Mesenchymal stem cell (in vitro differentiated cells and primary cell): ENCODE measurements at regions not wholly inside any gene's neighbourhood (a gene's known extent, or its start where the extent isn't known, plus 50 kb on each side); places are given as distances from the start of the nearest gene placed in this dataset.

Source experiments
- DNase-seq: peaks from one replicate; pipeline ENCODE4 v3.0.0-alpha.2; 2013
- H2AFZ ChIP-seq: one replicate; pipeline ENCODE4 v1.6.1; 2013; ENCODE audit warnings: low read depth, mild to moderate bottlenecking, control low read depth, inconsistent platforms, low read length, moderate library complexity
- H2AK5ac ChIP-seq: 2 replicates; pipeline ENCODE4 v1.6.1; 2013; ENCODE audit warnings: low read length, moderate library complexity, mild to moderate bottlenecking, inconsistent platforms; ENCODE audit not compliant: severe bottlenecking
- H2BK120ac ChIP-seq: one replicate; pipeline ENCODE4 v1.6.1; 2013; ENCODE audit warnings: low read depth, mild to moderate bottlenecking, inconsistent platforms, low read length, moderate library complexity
- H2BK12ac ChIP-seq, 2 experiments: one replicate each; pipeline ENCODE4 v1.6.1; 2013; ENCODE audit warnings: inconsistent platforms in 2 of 2, low read length in 2 of 2, mild to moderate bottlenecking in 2 of 2, moderate library complexity in 2 of 2, control low read depth in 1 of 2
- H2BK15ac ChIP-seq: one replicate; pipeline ENCODE4 v1.6.1; 2013; ENCODE audit warnings: mild to moderate bottlenecking, low read depth, inconsistent platforms; ENCODE audit not compliant: poor library complexity, severe bottlenecking
- H2BK5ac ChIP-seq: 2 replicates; pipeline ENCODE4 v1.6.1; 2013; ENCODE audit warnings: low read depth, mild to moderate bottlenecking, low read length, control low read depth, inconsistent platforms; ENCODE audit not compliant: poor library complexity, severe bottlenecking
- H3K14ac ChIP-seq, 2 experiments: one replicate each; pipeline ENCODE4 v1.6.1; 2013; ENCODE audit warnings: inconsistent platforms in 2 of 2, low read length in 2 of 2, control low read depth in 1 of 2, mild to moderate bottlenecking in 1 of 2, moderate library complexity in 1 of 2
- H3K18ac ChIP-seq, 2 experiments: one replicate each; pipeline ENCODE4 v1.6.1; 2013; ENCODE audit warnings: inconsistent platforms in 2 of 2, low read length in 2 of 2, control low read depth in 1 of 2, low read depth in 1 of 2, mild to moderate bottlenecking in 1 of 2
- H3K23ac ChIP-seq, 2 experiments: one replicate each; pipeline ENCODE4 v1.6.1; 2013; ENCODE audit warnings: inconsistent platforms in 2 of 2, low read length in 2 of 2, mild to moderate bottlenecking in 2 of 2, moderate library complexity in 2 of 2, control low read depth in 1 of 2
- H3K27ac ChIP-seq: 2 replicates; pipeline ENCODE4 v1.5.1; 2013; ENCODE audit warnings: mild to moderate bottlenecking, moderate library complexity, low read length, control low read depth, inconsistent platforms; ENCODE audit not compliant: poor library complexity, severe bottlenecking
- H3K27me3 ChIP-seq, 2 experiments: 2 replicates each; pipeline versions ENCODE4 v1.6.1 to v1.7.0; 2013; ENCODE audit warnings: low read length in 2 of 2, mild to moderate bottlenecking in 2 of 2, moderate library complexity in 2 of 2, control low read depth in 1 of 2, inconsistent platforms in 1 of 2; ENCODE audit not compliant: control insufficient read depth in 1 of 2, insufficient read depth in 1 of 2
- H3K36me3 ChIP-seq, 2 experiments: 2 replicates each; pipeline versions ENCODE4 v1.6.1 to v1.7.0; 2013; ENCODE audit warnings: low read length in 2 of 2, control low read depth in 1 of 2, inconsistent platforms in 1 of 2, low read depth in 1 of 2, mild to moderate bottlenecking in 1 of 2; ENCODE audit not compliant: insufficient read depth in 2 of 2, control insufficient read depth in 1 of 2
- H3K4ac ChIP-seq, 2 experiments: one replicate each; pipeline ENCODE4 v1.6.1; 2013; ENCODE audit warnings: inconsistent platforms in 2 of 2, low read length in 2 of 2, mild to moderate bottlenecking in 2 of 2, moderate library complexity in 2 of 2, control low read depth in 1 of 2, low read depth in 1 of 2
- H3K4me1 ChIP-seq: 2 replicates; pipeline ENCODE4 v1.6.1; 2013; ENCODE audit warnings: low read depth, low read length, control low read depth; ENCODE audit not compliant: control insufficient read depth, insufficient read depth
- H3K4me2 ChIP-seq: 2 replicates; pipeline ENCODE4 v1.6.1; 2013; ENCODE audit warnings: low read length, mild to moderate bottlenecking, inconsistent platforms; ENCODE audit not compliant: poor library complexity, severe bottlenecking
- H3K4me3 ChIP-seq, 2 experiments: 2 replicates each; pipeline versions ENCODE4 v1.5.1 to v1.7.0; 2013; ENCODE audit warnings: low read length in 2 of 2, mild to moderate bottlenecking in 2 of 2, control low read depth in 1 of 2, low read depth in 1 of 2; ENCODE audit not compliant: insufficient read depth in 1 of 2
- H3K79me1 ChIP-seq: replicated peaks from 2 replicates; pipeline ENCODE4 v1.6.1; 2013; ENCODE audit warnings: mild to moderate bottlenecking, control low read depth, low read length, inconsistent platforms; ENCODE audit not compliant: poor library complexity, severe bottlenecking
- H3K9ac ChIP-seq: 2 replicates; pipeline ENCODE4 v1.7.0; 2013; ENCODE audit warnings: mild to moderate bottlenecking, low read length, moderate library complexity
- H3K9me3 ChIP-seq: 2 replicates; pipeline ENCODE4 v1.7.0; 2013; ENCODE audit warnings: mild to moderate bottlenecking, low read length; ENCODE audit not compliant: control insufficient read depth
- H4K8ac ChIP-seq: one replicate; pipeline ENCODE4 v1.6.1; 2013; ENCODE audit warnings: inconsistent platforms, mild to moderate bottlenecking, low read length, moderate library complexity
- H4K91ac ChIP-seq: one replicate; pipeline ENCODE4 v1.6.1; 2013; ENCODE audit warnings: mild to moderate bottlenecking, low read length, inconsistent platforms
- WGBS: methylation state at CpG from one replicate; pipeline ENCODE4 v1.1.7; 2013; ENCODE audit warnings: mixed read lengths; 5-methylcytosine and 5-hydroxymethylcytosine counted together

GRCh38 chr6:63451238-63451637 is 121.0 kb upstream of the LOC128125822 start:
- Histone ChIP-seq H3K9ac (no peak overlapping the region), H3K4me2 (no peak overlapping the region), H2BK120ac (no peak overlapping the region), H2BK5ac (no peak overlapping the region), H3K79me1 (no peaks in the 10 kb centered on the region), H4K91ac (no peak overlapping the region), H4K8ac (no peak overlapping the region), H3K36me3 (no peaks in the 10 kb centered on the region), H2AFZ (no peak overlapping the region), H3K27me3 (no peaks in the 10 kb centered on the region), H3K4ac (no peak overlapping the region), H2BK15ac (no peak overlapping the region), H2AK5ac (no peak overlapping the region), H3K14ac (no peak overlapping the region), H3K9me3 (no peaks in the 10 kb centered on the region), H3K4me3 (no peak overlapping the region), H3K27ac (no peak overlapping the region), H2BK12ac (no peak overlapping the region), H3K23ac (no peak overlapping the region), H3K4me1 (no peaks in the 10 kb centered on the region), H3K18ac (no peak overlapping the region)
- no peak for DNase-seq

GRCh38 chr6:63452125-63452524 is 120.2 kb upstream of the LOC128125822 start:
- H2BK12ac ChIP-seq: no peak overlapping the region
- H3K4ac ChIP-seq: no peak overlapping the region
- no peak overlapping the region for H3K27ac ChIP-seq
- no peak overlapping the region for H3K18ac ChIP-seq
- H2BK120ac ChIP-seq: no peak overlapping the region
- no peak overlapping the region for H3K4me2 ChIP-seq
- H4K91ac ChIP-seq: no peak overlapping the region
- peak; percentile 52 for DNase-seq
- no peak overlapping the region for H3K9ac ChIP-seq
- H4K8ac ChIP-seq: no peak overlapping the region
- H3K4me3 ChIP-seq: no peak overlapping the region
- no peak overlapping the region for H2BK5ac ChIP-seq
- H3K79me1 ChIP-seq: no peaks in the 10 kb centered on the region
- no peak overlapping the region for H2AFZ ChIP-seq
- no peak overlapping the region for H2BK15ac ChIP-seq
- H3K14ac ChIP-seq: no peak overlapping the region
- no peaks in the 10 kb centered on the region for H3K9me3 ChIP-seq
- no peaks in the 10 kb centered on the region for H3K36me3 ChIP-seq
- no peak overlapping the region for H2AK5ac ChIP-seq
- H3K27me3 ChIP-seq: no peaks in the 10 kb centered on the region
- WGBS: 64% methylated on average over 4 of the region's 4 CpGs
- no peak overlapping the region for H3K23ac ChIP-seq
- H3K4me1 ChIP-seq: no peaks in the 10 kb centered on the region

GRCh38 chr6:63456734-63457133 is 115.5 kb upstream of the LOC128125822 start:
- no peak overlapping the region for H4K91ac ChIP-seq
- no peak overlapping the region for H3K4me2 ChIP-seq
- no peak overlapping the region for H3K9ac ChIP-seq
- no peak overlapping the region for H4K8ac ChIP-seq
- H3K4me3 ChIP-seq: no peak overlapping the region
- no peaks in the 10 kb centered on the region for H3K79me1 ChIP-seq
- H2BK5ac ChIP-seq: no peak overlapping the region
- H3K9me3 ChIP-seq: no peaks in the 10 kb centered on the region
- no peaks in the 10 kb centered on the region for H3K4me1 ChIP-seq
- no peak overlapping the region for H2AFZ ChIP-seq
- no peaks in the 10 kb centered on the region for H3K36me3 ChIP-seq
- DNase-seq: no peak
- no peak overlapping the region for H2BK12ac ChIP-seq
- H3K18ac ChIP-seq: no peak overlapping the region
- H3K27ac ChIP-seq: no peak overlapping the region
- no peak overlapping the region for H3K14ac ChIP-seq
- H3K4ac ChIP-seq: no peak overlapping the region
- no peak overlapping the region for H3K23ac ChIP-seq
- no peak overlapping the region for H2BK15ac ChIP-seq
- no peak overlapping the region for H2AK5ac ChIP-seq
- no peak overlapping the region for H2BK120ac ChIP-seq
- H3K27me3 ChIP-seq: no peaks in the 10 kb centered on the region

GRCh38 chr6:63458480-63459115 is 113.7 kb upstream of the LOC128125822 start:
- H3K36me3 ChIP-seq: no peaks in the 10 kb centered on the region
- no peak overlapping the region for H2BK5ac ChIP-seq
- no peaks in the 10 kb centered on the region for H3K9me3 ChIP-seq
- H2AFZ ChIP-seq: no peak overlapping the region
- H3K18ac ChIP-seq: no peak overlapping the region
- H4K91ac ChIP-seq: no peak overlapping the region
- H2AK5ac ChIP-seq: no peak overlapping the region
- no peak overlapping the region for H3K23ac ChIP-seq
- no peak for DNase-seq
- no peaks in the 10 kb centered on the region for H3K27me3 ChIP-seq
- H2BK120ac ChIP-seq: no peak overlapping the region
- no peaks in the 10 kb centered on the region for H3K4me1 ChIP-seq
- H2BK12ac ChIP-seq: no peak overlapping the region
- H2BK15ac ChIP-seq: no peak overlapping the region
- H3K4me3 ChIP-seq: no peak overlapping the region
- H3K27ac ChIP-seq: no peak overlapping the region
- H3K4ac ChIP-seq: no peak overlapping the region
- H4K8ac ChIP-seq: no peak overlapping the region
- no peak overlapping the region for H3K4me2 ChIP-seq
- no peaks in the 10 kb centered on the region for H3K79me1 ChIP-seq
- no peak overlapping the region for H3K14ac ChIP-seq
- 89% methylated on average over 3 of the region's 6 CpGs for WGBS
- no peak overlapping the region for H3K9ac ChIP-seq
